PC-3 (cell line): ENCODE measurements at regions not wholly inside any gene's neighbourhood (a gene's known extent, or its start where the extent isn't known, plus 50 kb on each side); places are given as distances from the start of the nearest gene placed in this dataset.

Source experiments
- ATAC-seq: fragments of 200-7000 bp; cut with Tn5 transposase; 2 replicates; pipeline ENCODE4 v1.9.1; 2020; ENCODE audit warnings: mild to moderate bottlenecking, moderate library complexity
- BruUV-seq: library from RNA; stranded (reverse); fragments of 400-500 nt; replicated peaks from 2 replicates; lab custom pipeline; 2021; lab: Mats Ljungman, UMichigan
- CTCF ChIA-PET: fragments of 300-600 bp; sonication (Branson Sonifier 250); formaldehyde crosslinking; loops from one replicate; lab custom pipeline; 2022; ENCODE audit warnings: antibody characterized with exemption; lab: Charles Lee
- POLR2A ChIA-PET: fragments of 300-600 bp; sonication (Branson Sonifier 250); formaldehyde crosslinking; loops from one replicate; lab custom pipeline; 2022; ENCODE audit warnings: antibody characterized with exemption; ENCODE audit not compliant: unreplicated experiment; lab: Charles Lee
- DNase-seq: peaks from one replicate; pipeline ENCODE4 v3.0.0-alpha.2; 2015
- H2AFZ ChIP-seq: fragments of 300-600 bp; sonication (generic); 2 replicates; pipeline ENCODE4 v1.6.0; 2016; ENCODE audit warnings: antibody characterized with exemption, low read length
- H3F3A ChIP-seq: fragments of 300-600 bp; sonication (generic); one replicate; pipeline ENCODE4 v1.6.0; 2017; ENCODE audit warnings: antibody characterized with exemption, low read length, control low read depth, mild to moderate bottlenecking; ENCODE audit not compliant: unreplicated experiment
- H3K27ac ChIP-seq: fragments of 300-600 bp; sonication (generic); 2 replicates; pipeline ENCODE4 v1.5.1; 2016; ENCODE audit warnings: mild to moderate bottlenecking, low read length
- H3K27me3 ChIP-seq: fragments of 300-600 bp; sonication (generic); 2 replicates; pipeline ENCODE4 v1.6.1; 2016; ENCODE audit warnings: low read length, mixed read lengths
- H3K36me3 ChIP-seq: fragments of 300-600 bp; sonication (generic); 2 replicates; pipeline ENCODE4 v1.6.1; 2016; ENCODE audit warnings: low read depth, mixed run types, low read length, mixed read lengths
- H3K4me1 ChIP-seq: fragments of 300-600 bp; sonication (generic); 2 replicates; pipeline ENCODE4 v1.5.1; 2016; ENCODE audit warnings: low read length; ENCODE audit not compliant: insufficient read depth
- H3K4me2 ChIP-seq: fragments of 300-600 bp; sonication (generic); 2 replicates; pipeline ENCODE4 v1.6.0; 2016; ENCODE audit warnings: low read length
- H3K4me3 ChIP-seq: fragments of 300-600 bp; sonication (generic); 2 replicates; pipeline ENCODE4 v1.5.1; 2016; ENCODE audit warnings: mild to moderate bottlenecking, low read length, mixed read lengths
- H3K79me2 ChIP-seq: fragments of 300-600 bp; sonication (generic); 2 replicates; pipeline ENCODE4 v1.6.1; 2017; ENCODE audit warnings: low read length, mixed read lengths
- H3K9ac ChIP-seq: fragments of 300-600 bp; sonication (generic); 2 replicates; pipeline ENCODE4 v1.6.0; 2016; ENCODE audit warnings: mild to moderate bottlenecking, low read length
- H3K9me2 ChIP-seq: fragments of 300-600 bp; sonication (generic); replicated peaks from 2 replicates; pipeline ENCODE4 v1.6.1; 2016; ENCODE audit warnings: mixed run types, low read length, mixed read lengths
- H3K9me3 ChIP-seq: fragments of 300-600 bp; sonication (generic); 2 replicates; pipeline ENCODE4 v1.6.1; 2016; ENCODE audit warnings: low read length, mixed read lengths
- H4K20me1 ChIP-seq: fragments of 300-600 bp; sonication (generic); 2 replicates; pipeline ENCODE4 v1.6.1; 2016; ENCODE audit warnings: low read length, mixed read lengths
- CTCF ChIP-seq: fragments of 300-600 bp; sonication (generic); conservative IDR thresholded peaks from 2 replicates; pipeline ENCODE4 v1.5.1; 2017; ENCODE audit warnings: antibody characterized with exemption, low read depth, mild to moderate bottlenecking, low read length
- EZH2 ChIP-seq: fragments of 300-600 bp; sonication (generic); IDR thresholded peaks from one replicate; pipeline ENCODE4 v1.6.1; 2017; ENCODE audit warnings: antibody characterized with exemption, mild to moderate bottlenecking, low read length; ENCODE audit not compliant: unreplicated experiment
- EZH2phosphoT487 ChIP-seq: fragments of 300-600 bp; sonication (generic); IDR thresholded peaks from 2 replicates; pipeline ENCODE4 v1.6.1; 2018; ENCODE audit warnings: mild to moderate bottlenecking, antibody characterized with exemption, low read length, borderline replicate concordance
- intact Hi-C: fragments of 100-400 bp; cut with micrococcal nuclease; formaldehyde crosslinking; loops from 2 replicates; pipeline ENCODE4 v1.9.0; 2023

GRCh38 chr2:175750195-175750594 lies 251.9 kb downstream of the LNPK start:
- Histone ChIP-seq H4K20me1 (no peaks in the 10 kb centered on the region), H3K27me3 (peaks cover 24% of the 10 kb centered on the region), H3K4me2 (no peak overlapping the region), H2AFZ (no peak overlapping the region), H3K36me3 (no peaks in the 10 kb centered on the region), H3K27ac (no peak overlapping the region), H3F3A (no peaks in the 10 kb centered on the region), H3K4me3 (no peak overlapping the region), H3K9me3 (no peaks in the 10 kb centered on the region), H3K4me1 (no peaks in the 10 kb centered on the region), H3K9me2 (no peaks in the 10 kb centered on the region), H3K79me2 (no peaks in the 10 kb centered on the region), H3K9ac (no peak overlapping the region)
- CTCF ChIA-PET, result no interaction called here
- ATAC-seq (no peak), DNase-seq (no peak)
- TF ChIP-seq EZH2phosphoT487, result no peak
- TF ChIP-seq CTCF, result no peak
- no peak for TF ChIP-seq EZH2
- no TSS peak for BruUV-seq
- intact Hi-C loops, result no loop called here
- POLR2A ChIA-PET, result no interaction called here

- no peak overlapping the region for H3K9ac ChIP-seq
- H3K9me2 ChIP-seq, result no peaks in the 10 kb centered on the region
- no peaks in the 10 kb centered on the region for H3K79me2 ChIP-seq
- H3K9me3 ChIP-seq, result no peaks in the 10 kb centered on the region
- H3K27ac ChIP-seq, result no peak overlapping the region
- peaks cover 46% of the 10 kb centered on the region for H3K27me3 ChIP-seq
- no peaks in the 10 kb centered on the region for H3K4me1 ChIP-seq
- no peak for ATAC-seq
- H3K4me2 ChIP-seq, result no peak overlapping the region
- TF ChIP-seq EZH2, result no peak
- no peak for TF ChIP-seq CTCF
- TF ChIP-seq EZH2phosphoT487, result no peak
- no peaks in the 10 kb centered on the region for H3K36me3 ChIP-seq
- no peaks in the 10 kb centered on the region for H3F3A ChIP-seq
- no peak overlapping the region for H2AFZ ChIP-seq
- no TSS peak for BruUV-seq
- H4K20me1 ChIP-seq, result no peaks in the 10 kb centered on the region
- POLR2A ChIA-PET, result no interaction called here
- no peak for DNase-seq
- H3K4me3 ChIP-seq, result no peak overlapping the region
- intact Hi-C loops, result no loop called here
- CTCF ChIA-PET, result interaction anchor here (0.6 kb wide), 1 partner anchor 37 kb away, joined by 3 read pairs; no protein-coding TSS in a partner anchor
Observed at GRCh38 chr2:175745911-175746310, 256.2 kb downstream of the LNPK start.

- no peaks in the 10 kb centered on the region for H3K36me3 ChIP-seq
- no peaks in the 10 kb centered on the region for H3F3A ChIP-seq
- H3K4me1 ChIP-seq, result no peaks in the 10 kb centered on the region
- no peaks in the 10 kb centered on the region for H4K20me1 ChIP-seq
- no peaks in the 10 kb centered on the region for H3K9me3 ChIP-seq
- intact Hi-C loops, result no loop called here
- H3K27ac ChIP-seq, result no peak overlapping the region
- H3K27me3 ChIP-seq, result peaks cover 55% of the 10 kb centered on the region
- no TSS peak for BruUV-seq
- CTCF ChIA-PET, result no interaction called here
- H3K79me2 ChIP-seq, result no peaks in the 10 kb centered on the region
- no peak for ATAC-seq
- H3K9me2 ChIP-seq, result no peaks in the 10 kb centered on the region
- no peak overlapping the region for H3K9ac ChIP-seq
- POLR2A ChIA-PET, result no interaction called here
- no peak overlapping the region for H3K4me3 ChIP-seq
- H3K4me2 ChIP-seq, result no peak overlapping the region
- no peak for DNase-seq
- TF ChIP-seq EZH2 (no peak), CTCF (no peak), EZH2phosphoT487 (no peak)
- H2AFZ ChIP-seq, result no peak overlapping the region
Observed at GRCh38 chr2:175744000-175744399, 258.1 kb downstream of the LNPK start.
